ENCODE measurements at regions not wholly inside any gene's neighbourhood (a gene's known extent, or its start where the extent isn't known, plus 50 kb on each side); places are given as distances from the start of the nearest gene placed in this dataset.

- Mint-ChIP-seq H3K9me3 (ENCODE audit: unreplicated experiment) (no peaks in the 10 kb centered on the region), H3K36me3 (ENCODE audit: unreplicated experiment) (no peaks in the 10 kb centered on the region)
- TF ChIP-seq, protein P1, sequence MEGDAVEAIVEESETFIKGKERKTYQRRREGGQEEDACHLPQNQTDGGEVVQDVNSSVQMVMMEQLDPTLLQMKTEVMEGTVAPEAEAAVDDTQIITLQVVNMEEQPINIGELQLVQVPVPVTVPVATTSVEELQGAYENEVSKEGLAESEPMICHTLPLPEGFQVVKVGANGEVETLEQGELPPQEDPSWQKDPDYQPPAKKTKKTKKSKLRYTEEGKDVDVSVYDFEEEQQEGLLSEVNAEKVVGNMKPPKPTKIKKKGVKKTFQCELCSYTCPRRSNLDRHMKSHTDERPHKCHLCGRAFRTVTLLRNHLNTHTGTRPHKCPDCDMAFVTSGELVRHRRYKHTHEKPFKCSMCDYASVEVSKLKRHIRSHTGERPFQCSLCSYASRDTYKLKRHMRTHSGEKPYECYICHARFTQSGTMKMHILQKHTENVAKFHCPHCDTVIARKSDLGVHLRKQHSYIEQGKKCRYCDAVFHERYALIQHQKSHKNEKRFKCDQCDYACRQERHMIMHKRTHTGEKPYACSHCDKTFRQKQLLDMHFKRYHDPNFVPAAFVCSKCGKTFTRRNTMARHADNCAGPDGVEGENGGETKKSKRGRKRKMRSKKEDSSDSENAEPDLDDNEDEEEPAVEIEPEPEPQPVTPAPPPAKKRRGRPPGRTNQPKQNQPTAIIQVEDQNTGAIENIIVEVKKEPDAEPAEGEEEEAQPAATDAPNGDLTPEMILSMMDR (IDR thresholded peaks at IDR 0.05; ENCODE audit: partially characterized antibody, unreplicated experiment): no peak
These were observed 279.7 kb downstream of the SS18 start for GRCh38 chr18:25810736-25811135.

DNA sequence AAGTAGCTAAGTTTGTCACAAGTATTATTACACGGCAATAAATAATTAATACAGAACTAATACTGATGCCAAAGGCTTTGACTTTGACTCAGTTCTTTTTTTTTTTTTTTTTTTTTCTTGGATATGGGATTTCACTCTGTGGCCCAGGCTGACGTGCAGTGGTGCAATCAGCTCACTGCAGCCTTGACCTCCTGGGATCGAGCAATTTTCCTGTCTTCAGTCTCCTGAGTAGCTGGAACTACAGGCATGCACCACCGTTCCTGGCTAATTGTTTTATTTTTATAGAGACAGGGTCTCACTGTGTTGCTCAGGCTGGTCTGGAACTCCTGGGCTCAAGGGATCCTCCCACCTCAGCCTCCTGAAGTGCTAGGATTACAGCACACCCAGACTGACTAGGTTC, 284.5 kb downstream of the SS18 start:
- Mint-ChIP-seq H3K4me1 (ENCODE audit: low read depth, unreplicated experiment) (no peaks in the 10 kb centered on the region), H3K4me3 (ENCODE audit: unreplicated experiment) (no peak overlapping the region), H3K36me3 (ENCODE audit: unreplicated experiment) (peaks cover 10% of the 10 kb centered on the region), H3K9me3 (ENCODE audit: unreplicated experiment) (no peaks in the 10 kb centered on the region), H3K27me3 (ENCODE audit: unreplicated experiment) (peaks cover 1% of the 10 kb centered on the region), H3K27ac (ENCODE audit: unreplicated experiment) (no peak overlapping the region)
- TF ChIP-seq, protein P1 (IDR thresholded peaks at IDR 0.05; ENCODE audit: partially characterized antibody, unreplicated experiment): no peak
- DNase-seq: no peak

More at GRCh38 chr18:25810736-25811135, 279.7 kb downstream of the SS18 start:
- DNase-seq: no peak
- no peak overlapping the region for H3K4me3 Mint-ChIP-seq (ENCODE audit: unreplicated experiment)
- no peaks in the 10 kb centered on the region for H3K27me3 Mint-ChIP-seq (ENCODE audit: unreplicated experiment)
- no peak overlapping the region for H3K27ac Mint-ChIP-seq (ENCODE audit: unreplicated experiment)
- peaks cover 19% of the 10 kb centered on the region for H3K4me1 Mint-ChIP-seq (ENCODE audit: low read depth, unreplicated experiment)

GRCh38 chr18:25805323-25805722, 285.1 kb downstream of the SS18 start:
- Mint-ChIP-seq H3K27ac (ENCODE audit: unreplicated experiment) (no peak overlapping the region), H3K4me1 (ENCODE audit: low read depth, unreplicated experiment) (no peaks in the 10 kb centered on the region), H3K27me3 (ENCODE audit: unreplicated experiment) (peaks cover 1% of the 10 kb centered on the region), H3K4me3 (ENCODE audit: unreplicated experiment) (no peak overlapping the region), H3K9me3 (ENCODE audit: unreplicated experiment) (no peaks in the 10 kb centered on the region), H3K36me3 (ENCODE audit: unreplicated experiment) (peaks cover 10% of the 10 kb centered on the region)
- DNase-seq: no peak
- TF ChIP-seq, protein P1 (IDR thresholded peaks at IDR 0.05; ENCODE audit: partially characterized antibody, unreplicated experiment): no peak

GRCh38 chr18:25799231-25799630, 291.2 kb downstream of the SS18 start:
- H3K27ac Mint-ChIP-seq (ENCODE audit: unreplicated experiment): no peak overlapping the region
- H3K36me3 Mint-ChIP-seq (ENCODE audit: unreplicated experiment): peaks cover 10% of the 10 kb centered on the region
- TF ChIP-seq, protein P1 (IDR thresholded peaks at IDR 0.05; ENCODE audit: partially characterized antibody, unreplicated experiment): no peak
- DNase-seq: no peak
- peaks cover 2% of the 10 kb centered on the region for H3K4me1 Mint-ChIP-seq (ENCODE audit: low read depth, unreplicated experiment)
- peaks cover 1% of the 10 kb centered on the region for H3K27me3 Mint-ChIP-seq (ENCODE audit: unreplicated experiment)
- no peaks in the 10 kb centered on the region for H3K9me3 Mint-ChIP-seq (ENCODE audit: unreplicated experiment)
- H3K4me3 Mint-ChIP-seq (ENCODE audit: unreplicated experiment): no peak overlapping the region

GRCh38 chr18:25798046-25798445, 292.4 kb downstream of the SS18 start:
- TF ChIP-seq, protein P1 (IDR thresholded peaks at IDR 0.05; ENCODE audit: partially characterized antibody, unreplicated experiment): no peak
- Mint-ChIP-seq H3K36me3 (ENCODE audit: unreplicated experiment) (peaks cover 10% of the 10 kb centered on the region), H3K4me1 (ENCODE audit: low read depth, unreplicated experiment) (peaks cover 2% of the 10 kb centered on the region), H3K27ac (ENCODE audit: unreplicated experiment) (no peak overlapping the region), H3K27me3 (ENCODE audit: unreplicated experiment) (no peaks in the 10 kb centered on the region), H3K4me3 (ENCODE audit: unreplicated experiment) (no peak overlapping the region), H3K9me3 (ENCODE audit: unreplicated experiment) (no peaks in the 10 kb centered on the region)
- no peak for DNase-seq

Data from glutamatergic neuron (in vitro differentiated cells).